Keratinocyte (primary cell): ENCODE measurements at regions not wholly inside any gene's neighbourhood (a gene's known extent, or its start where the extent isn't known, plus 50 kb on each side); places are given as distances from the start of the nearest gene placed in this dataset.

Experiments used
- DNase-seq: peaks from one replicate; pipeline ENCODE4 v3.0.0-alpha.2; 2011; ENCODE audit warnings: low read depth, missing footprints, low spot score
- FAIRE-seq: peaks from 2 replicates; lab custom pipeline; 2011; peaks lifted over from hg19 to GRCh38; lab: Jason Lieb, UNC
- H2AFZ ChIP-seq: 2 replicates; pipeline ENCODE4 v1.6.0; 2012; ENCODE audit warnings: low read length, control low read depth, inconsistent platforms; ENCODE audit not compliant: control insufficient read depth
- H3K27ac ChIP-seq: 2 replicates; pipeline ENCODE4 v1.5.1; 2011; ENCODE audit warnings: low read length; ENCODE audit not compliant: control insufficient read depth, insufficient read depth
- H3K27me3 ChIP-seq: 3 replicates; pipeline ENCODE4 v1.6.0; 2011; ENCODE audit warnings: low read length; ENCODE audit not compliant: control insufficient read depth, insufficient read depth; ENCODE audit errors: extremely low read depth
- H3K36me3 ChIP-seq, 2 experiments: 2 replicates in 1 of 2; 3 replicates in 1 of 2; pipeline ENCODE4 v1.5.1; 2011; ENCODE audit warnings: low read length in 2 of 2, mild to moderate bottlenecking in 1 of 2; ENCODE audit not compliant: control insufficient read depth in 2 of 2, insufficient read depth in 2 of 2; ENCODE audit errors: extremely low read depth in 1 of 2
- H3K4me1 ChIP-seq: 3 replicates; pipeline ENCODE4 v1.5.1; 2011; ENCODE audit warnings: low read length; ENCODE audit not compliant: control insufficient read depth, insufficient read depth; ENCODE audit errors: extremely low read depth
- H3K4me2 ChIP-seq: 3 replicates; pipeline ENCODE4 v1.6.0; 2011; ENCODE audit warnings: low read depth, low read length; ENCODE audit not compliant: control insufficient read depth, insufficient read depth; ENCODE audit errors: extremely low read depth
- H3K4me3 ChIP-seq, 3 experiments: fragments of 200-600 bp in 1 of 3; sonication (generic) in 1 of 3; 2 replicates in 2 of 3; 3 replicates in 1 of 3; pipeline ENCODE4 v1.5.1; 2011 to 2016; ENCODE audit warnings: low read length in 3 of 3, mild to moderate bottlenecking in 3 of 3, control low read depth in 2 of 3, inconsistent platforms in 1 of 3, low read depth in 1 of 3, mixed read lengths in 1 of 3, mixed run types in 1 of 3, moderate library complexity in 1 of 3; ENCODE audit not compliant: control insufficient read depth in 2 of 3, insufficient read depth in 2 of 3; ENCODE audit errors: extremely low read depth in 1 of 3
- H3K79me2 ChIP-seq: 2 replicates; pipeline ENCODE4 v1.6.0; 2012; ENCODE audit warnings: low read length; ENCODE audit not compliant: control insufficient read depth, insufficient read depth
- H3K9ac ChIP-seq: 3 replicates; pipeline ENCODE4 v1.6.0; 2011; ENCODE audit warnings: low read length; ENCODE audit not compliant: control insufficient read depth, insufficient read depth; ENCODE audit errors: extremely low read depth
- H3K9me1 ChIP-seq: 3 replicates; pipeline ENCODE4 v1.6.0; 2011; ENCODE audit warnings: low read length; ENCODE audit not compliant: control insufficient read depth, insufficient read depth; ENCODE audit errors: extremely low read depth
- H3K9me3 ChIP-seq: 2 replicates; pipeline ENCODE4 v1.5.1; 2012; ENCODE audit warnings: low read depth, low read length; ENCODE audit not compliant: control insufficient read depth
- H4K20me1 ChIP-seq: 3 replicates; pipeline ENCODE4 v1.6.0; 2011; ENCODE audit warnings: low read length; ENCODE audit not compliant: control insufficient read depth, insufficient read depth; ENCODE audit errors: extremely low read depth
- EZH2 ChIP-seq: IDR thresholded peaks from one replicate; pipeline ENCODE4 v1.6.1; 2012; ENCODE audit warnings: inconsistent platforms, mild to moderate bottlenecking, low read length, moderate library complexity
- dilution Hi-C: fragments of 300-500 bp; cut with MboI; formaldehyde crosslinking; loops from one replicate; pipeline ENCODE4 v1.7.0; 2020; ENCODE audit warnings: low sequenced_read_pairs; ENCODE audit not compliant: extremely low pct_ligation_motif_present
- TF ChIP-seq, protein P1 (sequence below), 3 experiments: IDR thresholded peaks in 1 of 3; conservative IDR thresholded peaks in 1 of 3; optimal IDR thresholded peaks in 1 of 3; 2 replicates in 2 of 3; 3 replicates in 1 of 3; pipeline versions ENCODE3 to v1.5.1; 2011; ENCODE audit warnings: low read length in 3 of 3, mild to moderate bottlenecking in 3 of 3, moderate library complexity in 2 of 3, control low read depth in 1 of 3, inconsistent platforms in 1 of 3; ENCODE audit not compliant: insufficient read depth in 2 of 3; ENCODE audit errors: extremely low read depth in 1 of 3

DNA sequence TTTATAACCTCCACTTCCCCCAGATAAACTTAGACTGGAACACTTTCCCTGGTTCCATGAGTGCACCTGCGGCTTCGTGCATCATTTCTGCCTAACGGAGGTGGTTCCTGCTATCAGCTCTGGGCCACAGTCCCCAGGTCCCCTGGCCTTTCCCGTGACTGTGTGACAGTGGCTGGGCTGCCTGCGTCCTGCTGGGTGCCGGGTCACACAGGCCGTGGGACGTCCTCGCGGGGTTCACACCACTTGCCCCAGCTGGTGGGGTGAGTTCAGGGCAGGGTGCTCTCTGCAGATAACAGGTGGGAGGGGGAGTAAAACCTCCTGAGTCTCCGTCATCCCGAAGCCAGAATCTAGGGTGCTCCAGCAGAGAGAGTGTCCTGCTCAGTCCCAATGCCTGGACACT is 58.7 kb upstream of the CFAP46 start:
- no peak overlapping the region for H3K9ac ChIP-seq
- H3K4me1 ChIP-seq: no peaks in the 10 kb centered on the region
- H3K9me3 ChIP-seq: no peaks in the 10 kb centered on the region
- dilution Hi-C loops: no loop called here
- FAIRE-seq: no peak
- no peak for DNase-seq
- TF ChIP-seq EZH2: no peak
- TF ChIP-seq, protein P1, sequence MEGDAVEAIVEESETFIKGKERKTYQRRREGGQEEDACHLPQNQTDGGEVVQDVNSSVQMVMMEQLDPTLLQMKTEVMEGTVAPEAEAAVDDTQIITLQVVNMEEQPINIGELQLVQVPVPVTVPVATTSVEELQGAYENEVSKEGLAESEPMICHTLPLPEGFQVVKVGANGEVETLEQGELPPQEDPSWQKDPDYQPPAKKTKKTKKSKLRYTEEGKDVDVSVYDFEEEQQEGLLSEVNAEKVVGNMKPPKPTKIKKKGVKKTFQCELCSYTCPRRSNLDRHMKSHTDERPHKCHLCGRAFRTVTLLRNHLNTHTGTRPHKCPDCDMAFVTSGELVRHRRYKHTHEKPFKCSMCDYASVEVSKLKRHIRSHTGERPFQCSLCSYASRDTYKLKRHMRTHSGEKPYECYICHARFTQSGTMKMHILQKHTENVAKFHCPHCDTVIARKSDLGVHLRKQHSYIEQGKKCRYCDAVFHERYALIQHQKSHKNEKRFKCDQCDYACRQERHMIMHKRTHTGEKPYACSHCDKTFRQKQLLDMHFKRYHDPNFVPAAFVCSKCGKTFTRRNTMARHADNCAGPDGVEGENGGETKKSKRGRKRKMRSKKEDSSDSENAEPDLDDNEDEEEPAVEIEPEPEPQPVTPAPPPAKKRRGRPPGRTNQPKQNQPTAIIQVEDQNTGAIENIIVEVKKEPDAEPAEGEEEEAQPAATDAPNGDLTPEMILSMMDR (optimal IDR thresholded peaks at IDR 0.05 in 1 of 3, IDR thresholded peaks at IDR 0.05 in 1 of 3, conservative IDR thresholded peaks at IDR 0.05 in 1 of 3; ENCODE audit: extremely low read depth in 1 of 3, insufficient read depth in 2 of 3, low read length in 3 of 3): no peak
- H3K36me3 ChIP-seq: no peaks in the 10 kb centered on the region
- no peaks in the 10 kb centered on the region for H4K20me1 ChIP-seq
- H3K27me3 ChIP-seq: peaks cover 7% of the 10 kb centered on the region
- H2AFZ ChIP-seq: no peak overlapping the region
- H3K27ac ChIP-seq: no peak overlapping the region
- H3K4me3 ChIP-seq: no peak overlapping the region
- H3K4me2 ChIP-seq: no peak overlapping the region
- H3K9me1 ChIP-seq: no peaks in the 10 kb centered on the region
- no peaks in the 10 kb centered on the region for H3K79me2 ChIP-seq

DNA sequence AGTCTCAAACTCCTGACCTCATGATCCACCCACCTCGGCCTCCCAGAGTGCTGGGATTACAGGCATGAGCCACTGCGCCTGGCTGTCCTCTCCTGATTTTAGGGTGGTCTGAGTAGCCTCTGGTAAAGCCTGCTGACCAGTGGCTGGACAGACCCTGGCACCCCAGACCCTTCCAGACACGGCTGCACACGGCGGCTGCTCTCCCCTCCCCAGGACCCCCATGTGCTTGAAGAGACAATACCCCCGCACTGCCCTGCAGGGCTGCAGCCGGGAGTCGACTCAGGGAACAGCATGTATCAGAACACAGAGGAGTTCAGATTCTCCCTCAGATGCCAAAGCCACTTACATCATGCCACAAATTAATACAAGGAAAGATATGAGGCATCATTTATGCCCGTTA is 58.3 kb upstream of the CFAP46 start:
- no peaks in the 10 kb centered on the region for H3K9me1 ChIP-seq
- no peak overlapping the region for H3K9ac ChIP-seq
- no peaks in the 10 kb centered on the region for H3K9me3 ChIP-seq
- no peaks in the 10 kb centered on the region for H3K79me2 ChIP-seq
- no peak for FAIRE-seq
- H3K4me3 ChIP-seq: no peak overlapping the region
- H3K27ac ChIP-seq: no peak overlapping the region
- no peak overlapping the region for H2AFZ ChIP-seq
- TF ChIP-seq, protein P1 (optimal IDR thresholded peaks at IDR 0.05 in 1 of 3, IDR thresholded peaks at IDR 0.05 in 1 of 3, conservative IDR thresholded peaks at IDR 0.05 in 1 of 3; ENCODE audit: extremely low read depth in 1 of 3, insufficient read depth in 2 of 3, low read length in 3 of 3): no peak
- TF ChIP-seq EZH2: no peak
- peaks cover 12% of the 10 kb centered on the region for H3K27me3 ChIP-seq
- no peak for DNase-seq
- H4K20me1 ChIP-seq: no peaks in the 10 kb centered on the region
- no peaks in the 10 kb centered on the region for H3K4me1 ChIP-seq
- no peaks in the 10 kb centered on the region for H3K36me3 ChIP-seq
- H3K4me2 ChIP-seq: no peak overlapping the region
- dilution Hi-C loops: no loop called here
